Nephron (organoid): ENCODE measurements at regions not wholly inside any gene's neighbourhood (a gene's known extent, or its start where the extent isn't known, plus 50 kb on each side); places are given as distances from the start of the nearest gene placed in this dataset.

Source experiments
- H3K27ac Mint-ChIP-seq, 3 experiments: 2 replicates each; pipeline ENCODE4 v1.8.0; 2020; ENCODE audit warnings: mixed read lengths in 3 of 3, mild to moderate bottlenecking in 2 of 3, moderate library complexity in 1 of 3
- H3K27me3 Mint-ChIP-seq: 2 replicates; pipeline ENCODE4 v1.8.0; 2021; ENCODE audit warnings: low read depth, mild to moderate bottlenecking, moderate library complexity, mixed read lengths
- H3K36me3 Mint-ChIP-seq: 2 replicates; pipeline ENCODE4 v1.8.0; 2020; ENCODE audit warnings: low read depth, mixed read lengths
- H3K4me1 Mint-ChIP-seq: 2 replicates; pipeline ENCODE4 v1.8.0; 2020; ENCODE audit warnings: mixed read lengths
- H3K4me3 Mint-ChIP-seq, 3 experiments: 2 replicates each; pipeline ENCODE4 v1.8.0; 2020; ENCODE audit warnings: mild to moderate bottlenecking in 3 of 3, mixed read lengths in 3 of 3, moderate library complexity in 2 of 3
- H3K9me3 Mint-ChIP-seq: 2 replicates; pipeline ENCODE4 v1.8.0; 2020; ENCODE audit warnings: mixed read lengths
- TF ChIP-seq, protein P1 (sequence below), 3 experiments: fragments of 200-600 bp; sonication (generic); IDR thresholded peaks; one replicate each; pipeline ENCODE4 v1.5.0; 2021; ENCODE audit warnings: antibody characterized with exemption in 3 of 3; ENCODE audit not compliant: unreplicated experiment in 3 of 3

GRCh38 chr10:5299950-5300349 lies 64.8 kb upstream of the UCN3 start:
- Mint-ChIP-seq H3K36me3 (no peaks in the 10 kb centered on the region), H3K27ac (no peak overlapping the region), H3K9me3 (peaks cover 21% of the 10 kb centered on the region), H3K27me3 (peaks cover 7% of the 10 kb centered on the region), H3K4me3 (no peak overlapping the region), H3K4me1 (no peaks in the 10 kb centered on the region)
- TF ChIP-seq, protein P1, sequence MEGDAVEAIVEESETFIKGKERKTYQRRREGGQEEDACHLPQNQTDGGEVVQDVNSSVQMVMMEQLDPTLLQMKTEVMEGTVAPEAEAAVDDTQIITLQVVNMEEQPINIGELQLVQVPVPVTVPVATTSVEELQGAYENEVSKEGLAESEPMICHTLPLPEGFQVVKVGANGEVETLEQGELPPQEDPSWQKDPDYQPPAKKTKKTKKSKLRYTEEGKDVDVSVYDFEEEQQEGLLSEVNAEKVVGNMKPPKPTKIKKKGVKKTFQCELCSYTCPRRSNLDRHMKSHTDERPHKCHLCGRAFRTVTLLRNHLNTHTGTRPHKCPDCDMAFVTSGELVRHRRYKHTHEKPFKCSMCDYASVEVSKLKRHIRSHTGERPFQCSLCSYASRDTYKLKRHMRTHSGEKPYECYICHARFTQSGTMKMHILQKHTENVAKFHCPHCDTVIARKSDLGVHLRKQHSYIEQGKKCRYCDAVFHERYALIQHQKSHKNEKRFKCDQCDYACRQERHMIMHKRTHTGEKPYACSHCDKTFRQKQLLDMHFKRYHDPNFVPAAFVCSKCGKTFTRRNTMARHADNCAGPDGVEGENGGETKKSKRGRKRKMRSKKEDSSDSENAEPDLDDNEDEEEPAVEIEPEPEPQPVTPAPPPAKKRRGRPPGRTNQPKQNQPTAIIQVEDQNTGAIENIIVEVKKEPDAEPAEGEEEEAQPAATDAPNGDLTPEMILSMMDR (IDR thresholded peaks at IDR 0.05; ENCODE audit: unreplicated experiment in 3 of 3), result no peak

DNA sequence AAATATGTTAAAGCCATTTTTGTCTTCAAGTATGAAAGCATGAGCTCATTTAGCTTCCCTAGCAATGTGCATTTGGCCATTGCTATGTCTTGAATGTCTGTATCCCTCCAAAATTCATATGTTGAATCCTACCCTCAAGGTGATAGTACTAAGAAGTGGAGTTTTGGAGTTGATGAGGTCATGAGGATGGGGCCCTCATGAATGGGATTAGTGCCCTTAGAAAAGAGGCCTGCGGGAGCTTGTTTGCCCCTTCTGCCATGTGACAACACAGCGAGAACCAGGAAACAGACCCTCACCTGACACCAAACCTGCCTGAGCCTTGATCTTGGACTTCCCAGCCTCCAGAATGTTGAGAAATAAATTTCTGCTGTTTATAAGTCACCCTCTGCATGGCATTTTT lies 61.3 kb upstream of the UCN3 start:
- peaks cover 24% of the 10 kb centered on the region for H3K9me3 Mint-ChIP-seq
- no peak overlapping the region for H3K27ac Mint-ChIP-seq
- no peak overlapping the region for H3K4me3 Mint-ChIP-seq
- TF ChIP-seq, protein P1 (IDR thresholded peaks at IDR 0.05; ENCODE audit: unreplicated experiment in 3 of 3), result no peak
- no peaks in the 10 kb centered on the region for H3K4me1 Mint-ChIP-seq
- H3K36me3 Mint-ChIP-seq, result no peaks in the 10 kb centered on the region
- peaks cover 3% of the 10 kb centered on the region for H3K27me3 Mint-ChIP-seq

- Mint-ChIP-seq H3K9me3 (peaks cover 21% of the 10 kb centered on the region), H3K27ac (no peak overlapping the region), H3K4me1 (no peaks in the 10 kb centered on the region), H3K27me3 (peaks cover 3% of the 10 kb centered on the region), H3K36me3 (no peaks in the 10 kb centered on the region), H3K4me3 (no peak overlapping the region)
- TF ChIP-seq, protein P1 (IDR thresholded peaks at IDR 0.05; ENCODE audit: unreplicated experiment in 3 of 3), result no peak
Observed at GRCh38 chr10:5305374-5305773, 59.4 kb upstream of the UCN3 start.

DNA sequence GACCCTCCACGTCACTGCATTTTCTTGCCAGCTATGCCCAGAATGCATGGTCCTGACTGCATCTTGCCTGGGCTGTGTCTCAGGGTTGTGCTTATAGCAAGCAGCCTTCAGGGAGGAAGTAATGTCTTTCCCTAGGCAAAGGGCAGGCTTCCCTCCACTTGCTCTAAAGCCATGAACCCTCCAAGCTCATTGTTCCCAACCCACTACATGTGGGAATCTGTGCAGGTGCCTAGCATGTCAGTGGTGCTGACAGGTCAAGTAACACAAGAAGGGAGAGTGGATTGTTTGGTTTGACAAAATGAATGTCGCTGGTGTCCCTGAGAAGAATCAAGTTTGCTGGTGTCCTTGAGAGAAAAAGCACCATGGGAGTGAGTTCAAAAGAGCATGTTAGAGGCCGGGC lies 53.9 kb upstream of the UCN3 start:
- Mint-ChIP-seq H3K4me3 (no peak overlapping the region), H3K36me3 (no peaks in the 10 kb centered on the region), H3K9me3 (peaks cover 18% of the 10 kb centered on the region), H3K4me1 (no peaks in the 10 kb centered on the region), H3K27me3 (peaks cover 5% of the 10 kb centered on the region), H3K27ac (no peak overlapping the region)
- TF ChIP-seq, protein P1 (IDR thresholded peaks at IDR 0.05; ENCODE audit: unreplicated experiment in 3 of 3), result no peak

GRCh38 chr10:5311617-5312016 lies 53.1 kb upstream of the UCN3 start:
- H3K9me3 Mint-ChIP-seq, result peaks cover 13% of the 10 kb centered on the region
- TF ChIP-seq, protein P1 (IDR thresholded peaks at IDR 0.05; ENCODE audit: unreplicated experiment in 3 of 3), result no peak
- H3K36me3 Mint-ChIP-seq, result no peaks in the 10 kb centered on the region
- no peak overlapping the region for H3K4me3 Mint-ChIP-seq
- H3K27me3 Mint-ChIP-seq, result peaks cover 5% of the 10 kb centered on the region
- H3K4me1 Mint-ChIP-seq, result no peaks in the 10 kb centered on the region
- no peak overlapping the region for H3K27ac Mint-ChIP-seq

DNA sequence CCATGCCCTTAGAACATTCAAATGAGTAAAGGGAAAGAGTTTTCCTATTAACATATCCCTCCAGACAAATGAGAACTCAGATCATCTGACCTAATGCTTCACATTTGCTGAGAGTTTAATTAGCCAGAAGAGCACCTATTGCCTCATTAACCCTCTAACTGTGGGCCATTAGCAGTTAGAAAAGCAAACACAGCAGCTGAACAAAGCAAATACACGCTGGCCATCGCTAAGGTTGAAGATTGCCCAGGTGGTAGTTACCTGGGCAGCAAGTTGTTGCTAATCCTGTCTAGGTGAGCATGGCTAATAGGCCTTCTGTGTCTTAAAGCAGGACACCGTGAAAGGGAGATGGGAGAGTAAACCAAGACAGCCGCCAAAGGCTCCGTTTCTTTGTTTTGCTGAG lies 49.9 kb upstream of the UCN3 start:
- H3K4me1 Mint-ChIP-seq, result no peaks in the 10 kb centered on the region
- peaks cover 12% of the 10 kb centered on the region for H3K27me3 Mint-ChIP-seq
- no peak overlapping the region for H3K27ac Mint-ChIP-seq
- TF ChIP-seq, protein P1 (IDR thresholded peaks at IDR 0.05; ENCODE audit: unreplicated experiment in 3 of 3), result no peak
- H3K36me3 Mint-ChIP-seq, result no peaks in the 10 kb centered on the region
- no peak overlapping the region for H3K4me3 Mint-ChIP-seq
- H3K9me3 Mint-ChIP-seq, result peaks cover 12% of the 10 kb centered on the region
